ENCODE measurements at regions not wholly inside any gene's neighbourhood (a gene's known extent, or its start where the extent isn't known, plus 50 kb on each side); places are given as distances from the start of the nearest gene placed in this dataset.
"Not testable (repeated sequence)": the region's sequence is repeated elsewhere in the genome, so short reads cannot be mapped to it uniquely, and the experiment has no call there.

DNA sequence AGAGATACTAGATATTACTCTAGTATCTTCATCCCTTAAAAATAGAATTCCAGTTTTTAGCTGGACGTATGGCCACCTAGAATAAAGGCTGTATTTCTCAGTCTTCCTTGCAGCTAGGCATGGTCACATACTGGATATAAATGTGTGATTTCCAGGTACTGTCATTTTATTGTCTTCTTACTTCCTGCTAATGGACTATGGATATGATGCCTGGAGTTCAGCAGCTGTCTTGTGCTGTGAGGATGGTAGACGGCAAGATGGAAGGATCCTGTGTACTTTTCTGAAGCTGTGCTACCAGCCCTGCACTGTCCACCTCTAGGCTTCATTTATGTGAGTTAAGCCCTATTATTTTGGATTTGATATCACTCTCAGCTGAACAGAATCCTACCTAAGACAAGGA, 83.4 kb downstream of the EBLN2 start:
- Histone ChIP-seq H3K36me3 (ENCODE audit: insufficient read depth, low read length) (no peaks in the 10 kb centered on the region), H3K27me3 (ENCODE audit: insufficient read depth, low read length) (peaks cover 49% of the 10 kb centered on the region), H3K4me3 (ENCODE audit: low read depth, low read length) (no peak overlapping the region), H3K4me1 (ENCODE audit: control insufficient read depth, insufficient read depth, low read length, unreplicated experiment) (no peaks in the 10 kb centered on the region), H3K27ac (ENCODE audit: low read depth, low read length) (no peak overlapping the region), H3K79me2 (ENCODE audit: control insufficient read depth, insufficient read depth, low read length, unreplicated experiment) (no peaks in the 10 kb centered on the region), H2AFZ (ENCODE audit: low read length, unreplicated experiment) (no peak overlapping the region)

GRCh38 chr3:73147479-73147878, 86.0 kb downstream of the EBLN2 start:
- H3K79me2 ChIP-seq (ENCODE audit: control insufficient read depth, insufficient read depth, low read length, unreplicated experiment); H3K36me3 ChIP-seq (ENCODE audit: insufficient read depth, low read length); H3K4me1 ChIP-seq (ENCODE audit: control insufficient read depth, insufficient read depth, low read length, unreplicated experiment); H2AFZ ChIP-seq (ENCODE audit: low read length, unreplicated experiment); H3K27ac ChIP-seq (ENCODE audit: low read depth, low read length); H3K4me3 ChIP-seq (ENCODE audit: low read depth, low read length): not testable (repeated sequence)
- peaks cover 46% of the 10 kb centered on the region for H3K27me3 ChIP-seq (ENCODE audit: insufficient read depth, low read length)

DNA sequence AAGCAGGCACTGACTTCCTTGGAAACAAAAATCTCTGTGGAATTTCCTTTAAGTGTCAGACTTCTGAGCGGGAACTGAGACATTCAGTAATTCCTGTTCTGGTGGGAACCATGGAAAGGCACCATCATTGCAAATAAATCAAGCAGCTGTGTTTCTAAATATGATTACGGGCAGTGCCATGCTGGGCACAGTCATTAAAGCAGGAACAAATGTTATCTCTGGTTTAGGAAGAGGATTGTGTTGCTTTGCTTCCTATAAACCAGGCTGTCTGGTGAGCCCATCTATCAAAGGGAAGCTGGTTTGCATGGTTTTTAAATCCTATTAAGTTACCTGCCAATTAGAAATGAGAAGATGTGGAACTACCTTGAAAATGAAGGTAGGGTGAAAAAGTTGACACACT, 86.7 kb downstream of the EBLN2 start:
- Histone ChIP-seq H3K4me3 (ENCODE audit: low read depth, low read length) (no peak overlapping the region), H2AFZ (ENCODE audit: low read length, unreplicated experiment) (no peak overlapping the region), H3K36me3 (ENCODE audit: insufficient read depth, low read length) (no peaks in the 10 kb centered on the region), H3K79me2 (ENCODE audit: control insufficient read depth, insufficient read depth, low read length, unreplicated experiment) (no peaks in the 10 kb centered on the region), H3K27ac (ENCODE audit: low read depth, low read length) (no peak overlapping the region), H3K4me1 (ENCODE audit: control insufficient read depth, insufficient read depth, low read length, unreplicated experiment) (no peaks in the 10 kb centered on the region), H3K27me3 (ENCODE audit: insufficient read depth, low read length) (peaks cover 39% of the 10 kb centered on the region)

DNA sequence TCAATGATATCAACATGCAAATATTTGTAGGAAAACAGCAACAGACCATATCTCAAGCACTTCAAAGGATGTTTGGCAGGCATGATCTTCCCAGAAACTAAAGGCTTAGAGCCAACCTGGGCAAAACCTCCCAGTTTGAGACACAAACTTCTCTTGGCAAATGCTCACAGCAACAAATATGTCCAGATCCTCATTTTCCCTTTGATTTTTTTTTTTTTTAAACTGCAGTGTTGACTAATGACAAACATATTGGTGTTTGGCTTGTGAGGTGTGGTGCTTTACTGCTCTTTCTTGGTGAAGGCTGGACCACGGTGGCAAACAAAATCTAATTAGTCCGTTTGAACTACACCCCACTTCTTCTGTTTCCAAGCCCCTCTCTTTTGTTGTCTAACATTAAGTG, 87.2 kb downstream of the EBLN2 start:
- Histone ChIP-seq H3K27me3 (ENCODE audit: insufficient read depth, low read length) (peaks cover 34% of the 10 kb centered on the region), H2AFZ (ENCODE audit: low read length, unreplicated experiment) (no peak overlapping the region), H3K36me3 (ENCODE audit: insufficient read depth, low read length) (no peaks in the 10 kb centered on the region), H3K4me3 (ENCODE audit: low read depth, low read length) (no peak overlapping the region), H3K27ac (ENCODE audit: low read depth, low read length) (no peak overlapping the region), H3K79me2 (ENCODE audit: control insufficient read depth, insufficient read depth, low read length, unreplicated experiment) (no peaks in the 10 kb centered on the region), H3K4me1 (ENCODE audit: control insufficient read depth, insufficient read depth, low read length, unreplicated experiment) (no peaks in the 10 kb centered on the region)

- Histone ChIP-seq H3K36me3 (ENCODE audit: insufficient read depth, low read length) (no peaks in the 10 kb centered on the region), H3K4me3 (ENCODE audit: low read depth, low read length) (no peak overlapping the region), H3K27ac (ENCODE audit: low read depth, low read length) (no peak overlapping the region), H2AFZ (ENCODE audit: low read length, unreplicated experiment) (no peak overlapping the region), H3K79me2 (ENCODE audit: control insufficient read depth, insufficient read depth, low read length, unreplicated experiment) (no peaks in the 10 kb centered on the region), H3K4me1 (ENCODE audit: control insufficient read depth, insufficient read depth, low read length, unreplicated experiment) (no peaks in the 10 kb centered on the region), H3K27me3 (ENCODE audit: insufficient read depth, low read length) (peaks cover 19% of the 10 kb centered on the region)
Observed at GRCh38 chr3:73150369-73151130, 89.1 kb downstream of the EBLN2 start.

GRCh38 chr3:73152571-73152970, 91.1 kb downstream of the EBLN2 start:
- not testable (repeated sequence) for H3K27ac ChIP-seq (ENCODE audit: low read depth, low read length); H3K79me2 ChIP-seq (ENCODE audit: control insufficient read depth, insufficient read depth, low read length, unreplicated experiment); H3K4me3 ChIP-seq (ENCODE audit: low read depth, low read length); H3K36me3 ChIP-seq (ENCODE audit: insufficient read depth, low read length); H3K4me1 ChIP-seq (ENCODE audit: control insufficient read depth, insufficient read depth, low read length, unreplicated experiment); H2AFZ ChIP-seq (ENCODE audit: low read length, unreplicated experiment)
- peaks cover 19% of the 10 kb centered on the region for H3K27me3 ChIP-seq (ENCODE audit: insufficient read depth, low read length)

- not testable (repeated sequence) for H3K79me2 ChIP-seq (ENCODE audit: control insufficient read depth, insufficient read depth, low read length, unreplicated experiment); H3K4me3 ChIP-seq (ENCODE audit: low read depth, low read length); H3K4me1 ChIP-seq (ENCODE audit: control insufficient read depth, insufficient read depth, low read length, unreplicated experiment); H3K36me3 ChIP-seq (ENCODE audit: insufficient read depth, low read length); H3K27ac ChIP-seq (ENCODE audit: low read depth, low read length); H2AFZ ChIP-seq (ENCODE audit: low read length, unreplicated experiment)
- H3K27me3 ChIP-seq (ENCODE audit: insufficient read depth, low read length): peaks cover 16% of the 10 kb centered on the region
Observed at GRCh38 chr3:73153057-73153456, 91.6 kb downstream of the EBLN2 start.

DNA sequence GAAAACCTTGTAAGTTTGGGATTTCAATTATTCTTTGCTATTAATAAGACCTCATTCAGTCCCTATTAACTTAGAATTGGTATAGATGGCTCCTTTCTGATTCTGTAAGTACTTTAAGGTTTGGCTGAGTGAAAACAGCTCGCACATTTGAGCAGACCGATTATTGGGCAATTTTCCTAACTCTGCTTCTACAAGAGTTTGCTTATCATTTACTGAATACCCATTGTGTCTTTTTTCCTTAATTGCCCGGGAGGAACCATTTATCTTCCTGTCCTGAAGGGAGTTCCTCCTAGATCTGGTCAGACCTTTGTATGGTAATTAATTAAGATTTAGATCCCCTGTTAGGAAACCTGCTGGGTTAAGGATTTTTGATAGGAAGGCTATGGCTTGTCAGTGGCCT, 92.8 kb downstream of the EBLN2 start:
- H3K79me2 ChIP-seq (ENCODE audit: control insufficient read depth, insufficient read depth, low read length, unreplicated experiment); H3K4me1 ChIP-seq (ENCODE audit: control insufficient read depth, insufficient read depth, low read length, unreplicated experiment); H2AFZ ChIP-seq (ENCODE audit: low read length, unreplicated experiment); H3K27ac ChIP-seq (ENCODE audit: low read depth, low read length); H3K4me3 ChIP-seq (ENCODE audit: low read depth, low read length); H3K27me3 ChIP-seq (ENCODE audit: insufficient read depth, low read length); H3K36me3 ChIP-seq (ENCODE audit: insufficient read depth, low read length): not testable (repeated sequence)

- not testable (repeated sequence) for H2AFZ ChIP-seq (ENCODE audit: low read length, unreplicated experiment); H3K79me2 ChIP-seq (ENCODE audit: control insufficient read depth, insufficient read depth, low read length, unreplicated experiment); H3K4me1 ChIP-seq (ENCODE audit: control insufficient read depth, insufficient read depth, low read length, unreplicated experiment); H3K27me3 ChIP-seq (ENCODE audit: insufficient read depth, low read length); H3K4me3 ChIP-seq (ENCODE audit: low read depth, low read length); H3K36me3 ChIP-seq (ENCODE audit: insufficient read depth, low read length); H3K27ac ChIP-seq (ENCODE audit: low read depth, low read length)
Observed at GRCh38 chr3:73155441-73155840, 94.0 kb downstream of the EBLN2 start.

DNA sequence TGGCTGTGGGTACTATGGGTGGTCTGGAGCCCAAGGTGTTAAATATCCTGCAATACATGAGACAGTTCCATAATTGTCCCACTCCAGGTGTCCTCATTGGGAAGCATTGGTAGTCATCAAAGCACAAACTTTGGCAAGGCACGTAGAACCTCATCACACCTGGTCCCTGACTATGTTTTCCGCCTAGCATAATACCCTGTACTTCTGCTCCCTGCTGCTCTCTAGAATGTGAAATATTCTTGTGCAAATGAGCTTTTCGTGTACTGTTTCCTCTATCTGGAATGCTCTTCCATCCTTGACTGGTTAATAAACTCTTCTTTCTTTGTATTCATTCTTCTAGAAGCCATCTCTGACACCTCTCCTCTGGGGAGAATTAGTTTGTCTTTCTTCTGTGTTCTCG, 103.2 kb downstream of the EBLN2 start:
- Histone ChIP-seq H3K27ac (ENCODE audit: low read depth, low read length) (no peak overlapping the region), H3K36me3 (ENCODE audit: insufficient read depth, low read length) (no peaks in the 10 kb centered on the region), H2AFZ (ENCODE audit: low read length, unreplicated experiment) (no peak overlapping the region), H3K79me2 (ENCODE audit: control insufficient read depth, insufficient read depth, low read length, unreplicated experiment) (no peaks in the 10 kb centered on the region), H3K27me3 (ENCODE audit: insufficient read depth, low read length) (peaks cover 34% of the 10 kb centered on the region), H3K4me1 (ENCODE audit: control insufficient read depth, insufficient read depth, low read length, unreplicated experiment) (no peaks in the 10 kb centered on the region), H3K4me3 (ENCODE audit: low read depth, low read length) (no peak overlapping the region)

DNA sequence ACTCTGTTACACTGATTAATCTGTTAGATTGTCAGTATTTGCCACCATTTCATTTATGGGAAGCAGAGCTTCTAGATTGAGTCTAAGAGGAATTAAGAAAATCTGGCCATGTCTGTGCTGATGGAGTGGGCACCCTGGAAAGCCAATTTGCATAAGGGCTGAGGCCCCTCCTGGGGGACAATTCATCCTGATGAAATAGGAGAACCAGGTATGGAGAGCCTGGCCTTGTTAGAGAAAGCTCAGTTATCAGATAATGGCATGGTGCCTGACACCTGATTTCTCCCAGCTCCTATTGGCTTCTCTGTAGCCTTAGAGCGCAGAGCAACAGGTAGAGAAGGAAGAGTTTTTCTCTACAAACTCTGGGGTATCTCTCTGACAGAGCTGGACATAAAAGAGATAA, 114.2 kb downstream of the EBLN2 start:
- Histone ChIP-seq H3K4me1 (ENCODE audit: control insufficient read depth, insufficient read depth, low read length, unreplicated experiment) (no peaks in the 10 kb centered on the region), H3K27me3 (ENCODE audit: insufficient read depth, low read length) (peaks cover 10% of the 10 kb centered on the region; the same call in 1 of the 2 replicates), H2AFZ (ENCODE audit: low read length, unreplicated experiment) (no peak overlapping the region)

More for the DNA sequence above, 114.2 kb downstream of the EBLN2 start:
- no peaks in the 10 kb centered on the region for H3K36me3 ChIP-seq (ENCODE audit: insufficient read depth, low read length)
- no peak overlapping the region for H3K27ac ChIP-seq (ENCODE audit: low read depth, low read length)
- H3K4me3 ChIP-seq (ENCODE audit: low read depth, low read length): no peak overlapping the region
- H3K79me2 ChIP-seq (ENCODE audit: control insufficient read depth, insufficient read depth, low read length, unreplicated experiment): no peaks in the 10 kb centered on the region
